ENCODE measurements at regions not wholly inside any gene's neighbourhood (a gene's known extent, or its start where the extent isn't known, plus 50 kb on each side); places are given as distances from the start of the nearest gene placed in this dataset.

DNA sequence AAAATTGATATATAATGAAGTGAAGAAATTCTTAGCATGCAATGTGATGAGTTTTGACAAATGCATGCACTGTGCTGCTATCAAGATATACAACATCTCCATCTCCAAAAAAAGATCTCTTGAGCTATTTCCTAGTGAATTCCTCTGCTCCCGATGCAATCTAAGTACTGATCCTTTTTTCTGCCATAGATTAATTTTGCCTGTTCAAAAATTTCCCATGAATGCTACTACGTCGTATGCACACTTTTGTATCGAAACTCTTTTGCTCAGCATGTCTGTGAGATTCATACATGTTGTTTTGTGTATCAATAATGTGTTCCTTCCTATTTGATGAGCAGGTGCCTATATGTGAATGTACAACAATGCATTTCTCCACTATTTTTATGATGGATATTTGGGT lies 647.4 kb downstream of the MTRR start:
- CTCF ChIA-PET, result no interaction called here
- no peak overlapping the region for H3K9ac ChIP-seq (ENCODE audit: low read length)
- intact Hi-C loops (cut with micrococcal nuclease), result no loop called here
- no peak overlapping the region for H2AFZ ChIP-seq (ENCODE audit: low read depth, low read length, poor library complexity, severe bottlenecking)
- no peak overlapping the region for H3K27ac ChIP-seq (ENCODE audit: low read depth, low read length)
- POLR2A ChIA-PET, result no interaction called here
- no TSS peak for BruUV-seq (replicated peaks)
- TF ChIP-seq, protein P1, sequence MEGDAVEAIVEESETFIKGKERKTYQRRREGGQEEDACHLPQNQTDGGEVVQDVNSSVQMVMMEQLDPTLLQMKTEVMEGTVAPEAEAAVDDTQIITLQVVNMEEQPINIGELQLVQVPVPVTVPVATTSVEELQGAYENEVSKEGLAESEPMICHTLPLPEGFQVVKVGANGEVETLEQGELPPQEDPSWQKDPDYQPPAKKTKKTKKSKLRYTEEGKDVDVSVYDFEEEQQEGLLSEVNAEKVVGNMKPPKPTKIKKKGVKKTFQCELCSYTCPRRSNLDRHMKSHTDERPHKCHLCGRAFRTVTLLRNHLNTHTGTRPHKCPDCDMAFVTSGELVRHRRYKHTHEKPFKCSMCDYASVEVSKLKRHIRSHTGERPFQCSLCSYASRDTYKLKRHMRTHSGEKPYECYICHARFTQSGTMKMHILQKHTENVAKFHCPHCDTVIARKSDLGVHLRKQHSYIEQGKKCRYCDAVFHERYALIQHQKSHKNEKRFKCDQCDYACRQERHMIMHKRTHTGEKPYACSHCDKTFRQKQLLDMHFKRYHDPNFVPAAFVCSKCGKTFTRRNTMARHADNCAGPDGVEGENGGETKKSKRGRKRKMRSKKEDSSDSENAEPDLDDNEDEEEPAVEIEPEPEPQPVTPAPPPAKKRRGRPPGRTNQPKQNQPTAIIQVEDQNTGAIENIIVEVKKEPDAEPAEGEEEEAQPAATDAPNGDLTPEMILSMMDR (IDR thresholded peaks at IDR 0.05 in 2 of 3, conservative IDR thresholded peaks at IDR 0.05 in 1 of 3; ENCODE audit: borderline replicate concordance in 1 of 3, insufficient read depth in 1 of 3, low read depth in 2 of 3, low read length in 2 of 3), result no peak
- TF ChIP-seq, protein P2, sequence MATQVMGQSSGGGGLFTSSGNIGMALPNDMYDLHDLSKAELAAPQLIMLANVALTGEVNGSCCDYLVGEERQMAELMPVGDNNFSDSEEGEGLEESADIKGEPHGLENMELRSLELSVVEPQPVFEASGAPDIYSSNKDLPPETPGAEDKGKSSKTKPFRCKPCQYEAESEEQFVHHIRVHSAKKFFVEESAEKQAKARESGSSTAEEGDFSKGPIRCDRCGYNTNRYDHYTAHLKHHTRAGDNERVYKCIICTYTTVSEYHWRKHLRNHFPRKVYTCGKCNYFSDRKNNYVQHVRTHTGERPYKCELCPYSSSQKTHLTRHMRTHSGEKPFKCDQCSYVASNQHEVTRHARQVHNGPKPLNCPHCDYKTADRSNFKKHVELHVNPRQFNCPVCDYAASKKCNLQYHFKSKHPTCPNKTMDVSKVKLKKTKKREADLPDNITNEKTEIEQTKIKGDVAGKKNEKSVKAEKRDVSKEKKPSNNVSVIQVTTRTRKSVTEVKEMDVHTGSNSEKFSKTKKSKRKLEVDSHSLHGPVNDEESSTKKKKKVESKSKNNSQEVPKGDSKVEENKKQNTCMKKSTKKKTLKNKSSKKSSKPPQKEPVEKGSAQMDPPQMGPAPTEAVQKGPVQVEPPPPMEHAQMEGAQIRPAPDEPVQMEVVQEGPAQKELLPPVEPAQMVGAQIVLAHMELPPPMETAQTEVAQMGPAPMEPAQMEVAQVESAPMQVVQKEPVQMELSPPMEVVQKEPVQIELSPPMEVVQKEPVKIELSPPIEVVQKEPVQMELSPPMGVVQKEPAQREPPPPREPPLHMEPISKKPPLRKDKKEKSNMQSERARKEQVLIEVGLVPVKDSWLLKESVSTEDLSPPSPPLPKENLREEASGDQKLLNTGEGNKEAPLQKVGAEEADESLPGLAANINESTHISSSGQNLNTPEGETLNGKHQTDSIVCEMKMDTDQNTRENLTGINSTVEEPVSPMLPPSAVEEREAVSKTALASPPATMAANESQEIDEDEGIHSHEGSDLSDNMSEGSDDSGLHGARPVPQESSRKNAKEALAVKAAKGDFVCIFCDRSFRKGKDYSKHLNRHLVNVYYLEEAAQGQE (IDR thresholded peaks at IDR 0.05; ENCODE audit: low read depth), result no peak
- TF ChIP-seq ELF1 (IDR thresholded peaks at IDR 0.05; ENCODE audit: borderline replicate concordance, low read depth), result no peak
- TF ChIP-seq EZH2 (IDR thresholded peaks at IDR 0.05), result no peak
- no peak for TF ChIP-seq POLR2AphosphoS5 (IDR thresholded peaks at IDR 0.05; ENCODE audit: low read depth, low read length)
- TF ChIP-seq YY1 (IDR thresholded peaks at IDR 0.05; ENCODE audit: extremely low read depth, insufficient replicate concordance, low read depth, low read length), result no peak
- no peak for TF ChIP-seq SIN3A (IDR thresholded peaks at IDR 0.05; ENCODE audit: low read depth)
- TF ChIP-seq MAX (IDR thresholded peaks at IDR 0.05), result no peak
- no peak for TF ChIP-seq EGR1 (IDR thresholded peaks at IDR 0.05; ENCODE audit: low read depth)
- no peak for TF ChIP-seq RAD21 (IDR thresholded peaks at IDR 0.05; ENCODE audit: low read depth)
- TF ChIP-seq SP1 (IDR thresholded peaks at IDR 0.05; ENCODE audit: low read depth), result no peak
- TF ChIP-seq ZFX (IDR thresholded peaks at IDR 0.05), result no peak
- TF ChIP-seq ZNF274 (IDR thresholded peaks at IDR 0.05; ENCODE audit: low read depth, low read length), result no peak
- no peak for TF ChIP-seq TCF7L2 (IDR thresholded peaks at IDR 0.05; ENCODE audit: borderline replicate concordance, extremely low read depth, insufficient read depth, insufficient read length)
- TF ChIP-seq JUND (IDR thresholded peaks at IDR 0.05), result no peak
- no peak for TF ChIP-seq FOSL1 (IDR thresholded peaks at IDR 0.05; ENCODE audit: low read depth)
- no peak for TF ChIP-seq CBX3 (IDR thresholded peaks at IDR 0.05; ENCODE audit: low read depth)
- TF ChIP-seq POLR2A (IDR thresholded peaks at IDR 0.05; ENCODE audit: borderline replicate concordance, extremely low read depth, insufficient read depth, insufficient read length), result no peak
- no peak for TF ChIP-seq EZH2phosphoT487 (IDR thresholded peaks at IDR 0.05; ENCODE audit: borderline replicate concordance)
- TF ChIP-seq SRF (IDR thresholded peaks at IDR 0.05; ENCODE audit: low read depth), result no peak
- no peaks in the 10 kb centered on the region for H3K4me1 ChIP-seq (ENCODE audit: control insufficient read depth in 1 of 2, insufficient read depth in 2 of 2, low read length in 2 of 2)
- no peaks in the 10 kb centered on the region for H3K79me2 ChIP-seq (ENCODE audit: insufficient read depth, low read length)
- H3K27me3 ChIP-seq (ENCODE audit: insufficient read depth, low read length), result no peaks in the 10 kb centered on the region
- DNase-seq (ENCODE audit: low read depth, low spot score) (no peak), ATAC-seq (no peak)
- RAD21 ChIA-PET (ENCODE audit: low non-redundant PET in 1 of 2, low total read pairs in 2 of 2, uncharacterized antibody in 2 of 2, unreplicated experiment in 2 of 2), result no interaction called here
- H4K20me1 ChIP-seq (ENCODE audit: insufficient read depth), result no peaks in the 10 kb centered on the region
- peaks cover 5 to 20% of the 10 kb centered on the region in 2 experiments; a peak in 2 of 4 replicates for H3K9me3 ChIP-seq (ENCODE audit: control insufficient read depth in 1 of 2, insufficient read depth in 1 of 2, low read depth in 1 of 2, low read length in 2 of 2)
- no peak overlapping the region for H3K4me2 ChIP-seq (ENCODE audit: low read length)
- H3K36me3 ChIP-seq (ENCODE audit: control insufficient read depth in 1 of 2, insufficient read depth in 2 of 2, low read length in 2 of 2), result no peaks in the 10 kb centered on the region
- H3K9me2 ChIP-seq (ENCODE audit: insufficient read depth), result no peaks in the 10 kb centered on the region
- no peak overlapping the region for H3K4me3 ChIP-seq (replicated peaks in 1 of 2; ENCODE audit: low read depth in 1 of 2, low read length in 2 of 2)
